Caco-2 (cell line): ENCODE measurements at regions not wholly inside any gene's neighbourhood (a gene's known extent, or its start where the extent isn't known, plus 50 kb on each side); places are given as distances from the start of the nearest gene placed in this dataset.
A peak's percentile ranks its signal among the peaks of the same experiment; 100 is the strongest.

Experiments used
- BruUV-seq: library from RNA; stranded (reverse); fragments of 400-500 nt; replicated peaks from 2 replicates; lab custom pipeline; 2021; lab: Mats Ljungman, UMichigan
- CTCF ChIA-PET: fragments of 300-600 bp; sonication (Branson Sonifier 250); formaldehyde crosslinking; loops from one replicate; lab custom pipeline; 2022; ENCODE audit warnings: antibody characterized with exemption; lab: Charles Lee
- POLR2A ChIA-PET: fragments of 300-600 bp; sonication (Branson Sonifier 250); formaldehyde crosslinking; loops from one replicate; lab custom pipeline; 2022; ENCODE audit warnings: antibody characterized with exemption; lab: Charles Lee
- DNase-seq, 2 experiments: peaks; one replicate each; pipeline versions ENCODE4 v3.0.0 to v3.0.0-alpha.2; 2020 to 2022
- H3K27me3 ChIP-seq: replicated peaks from 2 replicates; pipeline ENCODE4 v1.6.0; 2011; ENCODE audit warnings: low read length; ENCODE audit not compliant: control insufficient read depth, insufficient read depth
- H3K36me3 ChIP-seq: 2 replicates; pipeline ENCODE4 v1.5.1; 2011; ENCODE audit warnings: low read length; ENCODE audit not compliant: control insufficient read depth, insufficient read depth
- H3K4me1 ChIP-seq: fragments of 250-450 bp; sonication (Bioruptor Pico); 2 replicates; pipeline ENCODE4 v1.5.1; 2020; ENCODE audit warnings: mild to moderate bottlenecking
- H3K4me3 ChIP-seq: 2 replicates; pipeline ENCODE4 v1.5.1; 2011; ENCODE audit warnings: low read depth, mild to moderate bottlenecking, control low read depth, low read length
- H3K9me3 ChIP-seq: fragments of 250-450 bp; sonication (Bioruptor Pico); 2 replicates; pipeline ENCODE4 v1.5.1; 2020; ENCODE audit warnings: mild to moderate bottlenecking, moderate library complexity
- H3K27ac Mint-ChIP-seq: one replicate; pipeline ENCODE4 v1.8.0; 2022; ENCODE audit warnings: mixed read lengths; ENCODE audit not compliant: unreplicated experiment
- H3K27me3 Mint-ChIP-seq: one replicate; pipeline ENCODE4 v1.8.0; 2022; ENCODE audit warnings: mixed read lengths; ENCODE audit not compliant: insufficient read depth, unreplicated experiment
- H3K36me3 Mint-ChIP-seq: one replicate; pipeline ENCODE4 v1.8.0; 2022; ENCODE audit warnings: mild to moderate bottlenecking, mixed read lengths; ENCODE audit not compliant: insufficient read depth, unreplicated experiment
- H3K4me1 Mint-ChIP-seq: one replicate; pipeline ENCODE4 v1.8.0; 2022; ENCODE audit warnings: low read depth, mixed read lengths; ENCODE audit not compliant: unreplicated experiment
- H3K4me3 Mint-ChIP-seq: one replicate; pipeline ENCODE4 v1.8.0; 2022; ENCODE audit warnings: mild to moderate bottlenecking, moderate library complexity, mixed read lengths; ENCODE audit not compliant: unreplicated experiment
- H3K9me3 Mint-ChIP-seq: one replicate; pipeline ENCODE4 v1.8.0; 2022; ENCODE audit warnings: mixed read lengths; ENCODE audit not compliant: unreplicated experiment
- CTCF ChIP-seq, 2 experiments: fragments of 200-600 bp in 1 of 2; IDR thresholded peaks; 1 replicate in 1 of 2; 2 replicates in 1 of 2; pipeline versions ENCODE4 v1.5.1 to v1.8.0; 2011 to 2022; ENCODE audit warnings: antibody characterized with exemption in 1 of 2, control low read depth in 1 of 2, inconsistent platforms in 1 of 2, low read depth in 1 of 2, low read length in 1 of 2, mild to moderate bottlenecking in 1 of 2, moderate library complexity in 1 of 2; ENCODE audit not compliant: insufficient read depth in 1 of 2, severe bottlenecking in 1 of 2, unreplicated experiment in 1 of 2
- intact Hi-C: fragments of 100-400 bp; cut with micrococcal nuclease; formaldehyde crosslinking; loops from one replicate; pipeline ENCODE4 v1.10.0; 2022; ENCODE audit not compliant: unreplicated experiment

- no peaks in the 10 kb centered on the region for H3K27me3 ChIP-seq
- H3K27me3 Mint-ChIP-seq, result no peaks in the 10 kb centered on the region
- DNase-seq, result no peak
- H3K4me1 ChIP-seq, result no peaks in the 10 kb centered on the region
- H3K36me3 ChIP-seq, result no peaks in the 10 kb centered on the region
- peaks cover 19% of the 10 kb centered on the region for H3K9me3 ChIP-seq
- H3K27ac Mint-ChIP-seq, result no peak overlapping the region
- intact Hi-C loops, result no loop called here
- H3K4me3 Mint-ChIP-seq, result no peak overlapping the region
- H3K4me1 Mint-ChIP-seq, result peaks cover 17% of the 10 kb centered on the region
- H3K9me3 Mint-ChIP-seq, result peaks cover 23% of the 10 kb centered on the region
- H3K36me3 Mint-ChIP-seq, result no peaks in the 10 kb centered on the region
- H3K4me3 ChIP-seq, result no peak overlapping the region
- ChIA-PET POLR2A (no interaction called here), CTCF (no interaction called here)
- TF ChIP-seq CTCF (IDR thresholded peaks at IDR 0.05; ENCODE audit: insufficient read depth in 1 of 2, low read depth in 1 of 2, low read length in 1 of 2, severe bottlenecking in 1 of 2, unreplicated experiment in 1 of 2), result no peak
- BruUV-seq, result no TSS peak
Observed at GRCh38 chr21:41576013-41576615, 68.2 kb upstream of the TMPRSS2 start.

GRCh38 chr21:41573902-41574690 is 66.1 kb upstream of the TMPRSS2 start:
- Mint-ChIP-seq H3K27ac (peak overlapping the region; percentile 32), H3K27me3 (no peaks in the 10 kb centered on the region), H3K9me3 (peaks cover 23% of the 10 kb centered on the region), H3K4me3 (no peak overlapping the region), H3K4me1 (peaks cover under 1% of the 10 kb centered on the region), H3K36me3 (no peaks in the 10 kb centered on the region)
- no peaks in the 10 kb centered on the region for H3K27me3 ChIP-seq
- H3K36me3 ChIP-seq, result no peaks in the 10 kb centered on the region
- peaks cover 19% of the 10 kb centered on the region for H3K9me3 ChIP-seq
- no TSS peak for BruUV-seq
- no peak for TF ChIP-seq CTCF (IDR thresholded peaks at IDR 0.05; ENCODE audit: insufficient read depth in 1 of 2, low read depth in 1 of 2, low read length in 1 of 2, severe bottlenecking in 1 of 2, unreplicated experiment in 1 of 2)
- H3K4me1 ChIP-seq, result no peaks in the 10 kb centered on the region
- ChIA-PET POLR2A (no interaction called here), CTCF (no interaction called here)
- DNase-seq, result no peak
- no peak overlapping the region for H3K4me3 ChIP-seq
- intact Hi-C loops, result no loop called here

GRCh38 chr21:41571938-41572510 is 64.1 kb upstream of the TMPRSS2 start:
- no peak overlapping the region for H3K4me3 Mint-ChIP-seq
- H3K4me1 ChIP-seq, result no peaks in the 10 kb centered on the region
- H3K36me3 ChIP-seq, result no peaks in the 10 kb centered on the region
- no peaks in the 10 kb centered on the region for H3K36me3 Mint-ChIP-seq
- DNase-seq, result no peak
- H3K4me1 Mint-ChIP-seq, result no peaks in the 10 kb centered on the region
- intact Hi-C loops, result no loop called here
- no peaks in the 10 kb centered on the region for H3K27me3 ChIP-seq
- H3K4me3 ChIP-seq, result no peak overlapping the region
- peaks cover 7% of the 10 kb centered on the region for H3K9me3 Mint-ChIP-seq
- H3K27me3 Mint-ChIP-seq, result no peaks in the 10 kb centered on the region
- POLR2A ChIA-PET, result no interaction called here
- H3K9me3 ChIP-seq, result peaks cover 8% of the 10 kb centered on the region; the same call in 1 of the 2 replicates
- no TSS peak for BruUV-seq
- CTCF ChIA-PET, result no interaction called here
- no peak for TF ChIP-seq CTCF (IDR thresholded peaks at IDR 0.05; ENCODE audit: insufficient read depth in 1 of 2, low read depth in 1 of 2, low read length in 1 of 2, severe bottlenecking in 1 of 2, unreplicated experiment in 1 of 2)
- no peak overlapping the region for H3K27ac Mint-ChIP-seq
